Anterior cingulate cortex (tissue), 58 donors: ENCODE measurements at regions not wholly inside any gene's neighbourhood (a gene's known extent, or its start where the extent isn't known, plus 50 kb on each side); places are given as distances from the start of the nearest gene placed in this dataset.

Experiments used
- DNase-seq, 58 donors: peaks; one replicate each; lab custom pipeline; 2025; lab: John Stamatoyannopoulos, UW

- peak in 8 of 58 donors; percentile 10 to 63 (median 22) for DNase-seq
Observed at GRCh38 chr1:30506291-30507015, 216.9 kb downstream of the MATN1 start.

- DNase-seq = no peak
Observed at GRCh38 chr1:30505853-30506252, 217.5 kb downstream of the MATN1 start.

GRCh38 chr1:30492451-30492850 lies 230.9 kb downstream of the MATN1 start:
- DNase-seq = no peak

- no peak for DNase-seq
Observed at GRCh38 chr1:30491831-30492230, 231.6 kb downstream of the MATN1 start.

GRCh38 chr1:30490554-30491053 lies 232.8 kb downstream of the MATN1 start:
- no peak for DNase-seq

GRCh38 chr1:30489737-30490389 lies 233.5 kb downstream of the MATN1 start:
- no peak for DNase-seq

- no peak for DNase-seq
Observed at GRCh38 chr1:30488324-30488913, 235.0 kb downstream of the MATN1 start.

GRCh38 chr1:30487042-30487441 lies 236.3 kb downstream of the MATN1 start:
- DNase-seq = no peak

GRCh38 chr1:30485072-30485471 lies 238.3 kb downstream of the MATN1 start:
- DNase-seq = no peak

- DNase-seq = no peak
Observed at GRCh38 chr1:30484668-30485067, 238.7 kb downstream of the MATN1 start.

- DNase-seq = no peak
Observed at GRCh38 chr1:30479575-30479974, 243.8 kb downstream of the MATN1 start.

GRCh38 chr1:30478799-30479563 lies 244.4 kb downstream of the MATN1 start:
- no peak for DNase-seq

GRCh38 chr1:30478283-30478682 lies 245.1 kb downstream of the MATN1 start:
- peak in 1 of 58 donors; percentile 4 for DNase-seq

GRCh38 chr1:30477588-30477987 lies 245.8 kb downstream of the MATN1 start:
- DNase-seq = no peak

- no peak for DNase-seq
Observed at GRCh38 chr1:30476911-30477459, 246.4 kb downstream of the MATN1 start.

GRCh38 chr1:30476476-30476875 lies 246.9 kb downstream of the MATN1 start:
- DNase-seq = no peak

- no peak for DNase-seq
Observed at GRCh38 chr1:30475966-30476365, 247.4 kb downstream of the MATN1 start.

GRCh38 chr1:30475201-30475600 lies 248.2 kb downstream of the MATN1 start:
- DNase-seq = no peak

- no peak for DNase-seq
Observed at GRCh38 chr1:30474818-30475200, 248.6 kb downstream of the MATN1 start.
